ENCODE measurements at regions not wholly inside any gene's neighbourhood (a gene's known extent, or its start where the extent isn't known, plus 50 kb on each side); places are given as distances from the start of the nearest gene placed in this dataset.

GRCh38 chr9:7363777-7364477 lies 435.7 kb downstream of the DMAC1 start (continued):
- TF ChIP-seq E2F6 (IDR thresholded peaks at IDR 0.05) (no peak), FOSL1 (IDR thresholded peaks at IDR 0.05; ENCODE audit: insufficient read depth, low read depth, low read length) (no peak), CEBPB (IDR thresholded peaks at IDR 0.05; ENCODE audit: low read depth, low read length) (no peak), CHD2 (IDR thresholded peaks at IDR 0.05; ENCODE audit: low read length) (no peak), SP4 (IDR thresholded peaks at IDR 0.05; ENCODE audit: low read length) (no peak), TAF1 (IDR thresholded peaks at IDR 0.05; ENCODE audit: low read depth, low read length) (no peak), ZNF274 (IDR thresholded peaks at IDR 0.05; ENCODE audit: borderline replicate concordance, extremely low read depth, low read length) (no peak), JUN (IDR thresholded peaks at IDR 0.05; ENCODE audit: low read depth, low read length) (no peak)

Measured in H1 (cell line).